HG03521 (cell line): ENCODE measurements at regions not wholly inside any gene's neighbourhood (a gene's known extent, or its start where the extent isn't known, plus 50 kb on each side); places are given as distances from the start of the nearest gene placed in this dataset.

Experiments used
- ATAC-seq: cut with Tn5 transposase; IDR thresholded peaks from one replicate; pipeline ENCODE4 v1.9.1; 2021; ENCODE audit warnings: mild to moderate bottlenecking, moderate library complexity; ENCODE audit not compliant: unreplicated experiment

DNA sequence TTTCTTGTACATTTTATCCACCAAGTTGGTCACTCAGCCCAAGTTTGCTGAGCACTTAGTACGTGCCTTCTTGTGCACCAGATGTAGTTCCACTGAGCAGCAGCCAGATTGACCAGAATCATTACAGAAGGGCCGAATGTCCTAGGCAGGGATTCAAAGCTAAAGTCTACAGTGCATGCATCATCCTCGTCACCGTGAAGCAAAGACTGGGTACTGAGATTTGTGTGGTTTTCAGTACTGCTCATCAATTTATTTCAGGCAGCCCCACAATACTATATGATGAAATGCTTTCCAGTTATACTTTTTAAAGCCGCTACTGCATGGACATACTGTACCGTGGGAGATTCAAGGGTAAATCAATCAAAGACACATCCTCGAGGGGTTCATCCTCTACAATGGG lies 227.0 kb downstream of the ARRDC4 start:
- no peak for ATAC-seq

GRCh38 chr15:98190914-98191313 lies 230.4 kb downstream of the ARRDC4 start:
- no peak for ATAC-seq

GRCh38 chr15:98195796-98196195 lies 235.3 kb downstream of the ARRDC4 start:
- ATAC-seq, result no peak

GRCh38 chr15:98196371-98196770 lies 235.9 kb downstream of the ARRDC4 start:
- no peak for ATAC-seq

- ATAC-seq, result no peak
Measured at GRCh38 chr15:98202256-98202655, 241.8 kb downstream of the ARRDC4 start.

- no peak for ATAC-seq
Measured at GRCh38 chr15:98203872-98204660, 243.6 kb downstream of the ARRDC4 start.

DNA sequence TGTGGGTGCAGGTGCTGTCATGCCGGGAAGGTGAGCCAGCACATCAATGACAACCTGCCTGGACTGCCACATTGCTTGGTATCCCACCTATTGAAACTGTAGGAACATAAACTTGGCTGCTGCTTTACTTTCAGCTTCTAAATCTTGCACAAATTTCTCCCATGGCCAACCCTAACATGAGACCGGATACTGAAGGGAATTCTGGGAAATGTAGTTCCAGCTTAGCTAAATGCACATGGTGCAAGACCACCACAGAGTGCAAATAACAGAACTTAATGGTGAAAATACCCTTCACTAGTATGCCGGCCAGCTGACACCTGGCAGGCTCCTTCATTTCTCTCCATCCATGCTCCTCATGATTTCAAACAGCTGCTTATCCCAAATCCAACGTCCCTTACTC lies 247.4 kb downstream of the ARRDC4 start:
- no peak for ATAC-seq

GRCh38 chr15:98213346-98213979 lies 253.0 kb downstream of the ARRDC4 start:
- no peak for ATAC-seq

DNA sequence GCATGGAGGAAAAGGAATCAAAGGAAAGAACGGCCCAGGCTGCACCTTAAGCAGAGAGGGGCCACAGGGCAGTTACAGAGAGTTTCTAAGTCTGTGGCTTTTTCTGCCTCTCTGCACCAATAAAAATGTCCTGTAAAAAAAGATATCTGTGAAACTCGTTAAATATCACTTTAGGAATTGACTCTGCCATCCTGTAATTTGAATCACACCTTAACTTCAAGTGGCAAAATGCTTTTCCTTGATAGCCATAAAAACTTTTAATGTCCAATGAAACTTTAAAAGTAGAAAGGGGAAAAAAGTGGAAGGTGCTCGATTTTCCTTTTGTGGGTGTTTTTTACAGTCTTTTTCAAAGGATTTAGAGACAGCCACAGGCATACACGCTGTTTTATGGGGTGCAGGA lies 255.7 kb downstream of the ARRDC4 start:
- ATAC-seq, result no peak

DNA sequence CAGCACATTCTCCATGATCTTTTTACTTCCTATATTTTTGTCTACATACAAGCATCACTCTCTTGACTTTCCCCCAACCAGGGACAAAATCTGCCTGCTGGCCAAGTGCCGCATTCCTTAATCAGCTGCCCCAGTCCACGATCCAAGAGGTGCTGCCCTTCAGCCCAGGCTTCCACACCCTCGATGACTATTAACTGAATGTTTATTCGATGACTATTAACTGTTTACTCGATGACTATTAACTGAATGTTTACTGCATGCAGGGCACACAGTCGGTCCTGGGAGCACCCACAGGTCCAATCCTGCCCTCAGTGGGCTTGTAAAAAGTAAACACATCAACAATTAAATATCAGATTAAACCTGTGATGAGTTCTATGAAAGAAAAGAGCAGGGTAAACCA lies 256.9 kb downstream of the ARRDC4 start:
- ATAC-seq, result no peak

- no peak for ATAC-seq
Measured at GRCh38 chr15:98221144-98221543, 260.6 kb downstream of the ARRDC4 start.

- ATAC-seq, result no peak
Measured at GRCh38 chr15:98221577-98221976, 261.1 kb downstream of the ARRDC4 start.

DNA sequence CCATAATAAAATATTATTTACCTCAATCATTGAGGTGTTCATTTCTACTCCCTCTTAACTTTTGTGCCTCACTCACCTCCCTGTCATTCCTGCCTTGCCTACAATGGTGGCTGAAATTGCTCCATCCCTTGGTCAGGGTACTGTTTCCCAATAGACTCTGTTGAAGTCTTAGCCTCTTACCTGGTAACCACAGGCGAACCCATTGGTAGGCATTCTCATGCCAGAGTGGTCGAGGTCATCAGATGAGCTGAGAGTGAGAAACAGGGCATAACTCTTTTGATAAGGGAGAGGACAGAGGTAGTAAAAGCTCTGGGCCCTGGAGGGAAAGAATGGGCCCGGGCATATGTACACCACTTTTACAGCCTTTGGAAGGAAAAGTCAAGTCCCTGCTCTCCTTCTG lies 265.6 kb downstream of the ARRDC4 start:
- ATAC-seq, result no peak

GRCh38 chr15:98226578-98226977 lies 266.1 kb downstream of the ARRDC4 start:
- no peak for ATAC-seq

DNA sequence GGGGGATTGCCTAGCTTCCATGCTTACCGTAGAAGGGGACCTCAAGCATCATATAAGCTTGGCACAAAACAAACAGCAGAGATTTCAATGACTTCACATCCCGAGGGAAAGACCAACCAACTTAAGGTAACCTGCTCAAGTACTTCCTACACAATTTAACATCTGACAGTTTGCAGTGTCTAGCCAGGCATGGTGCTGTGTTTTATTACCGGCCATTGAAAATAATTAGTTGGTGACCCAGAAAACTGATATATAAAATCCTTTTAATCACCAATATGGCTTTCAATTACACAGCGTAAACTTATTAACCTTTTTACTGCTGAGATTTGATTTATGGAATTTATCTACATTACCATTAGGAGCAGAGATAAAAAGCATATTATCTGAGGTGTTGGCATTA lies 268.3 kb downstream of the ARRDC4 start:
- ATAC-seq, result no peak

DNA sequence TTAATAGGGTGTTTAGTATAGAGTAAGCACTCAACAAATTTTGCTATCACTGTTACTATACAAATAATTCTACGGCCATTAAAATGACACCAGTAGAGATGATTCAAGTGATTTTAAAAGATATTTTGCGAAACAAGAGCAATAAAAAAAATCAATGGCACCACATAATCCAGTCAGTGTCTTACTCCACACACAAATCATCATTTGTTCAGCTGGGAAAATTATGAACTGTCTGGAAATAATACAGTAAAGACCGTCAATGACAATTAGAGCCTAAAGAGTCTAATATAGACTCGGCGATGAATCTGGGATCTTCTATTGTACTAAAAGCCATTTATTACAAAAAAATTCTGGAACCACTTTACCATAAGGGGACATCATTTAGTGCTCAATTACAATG lies 270.5 kb downstream of the ARRDC4 start:
- no peak for ATAC-seq

- ATAC-seq, result no peak
Measured at GRCh38 chr15:98231696-98232440, 271.4 kb downstream of the ARRDC4 start.

DNA sequence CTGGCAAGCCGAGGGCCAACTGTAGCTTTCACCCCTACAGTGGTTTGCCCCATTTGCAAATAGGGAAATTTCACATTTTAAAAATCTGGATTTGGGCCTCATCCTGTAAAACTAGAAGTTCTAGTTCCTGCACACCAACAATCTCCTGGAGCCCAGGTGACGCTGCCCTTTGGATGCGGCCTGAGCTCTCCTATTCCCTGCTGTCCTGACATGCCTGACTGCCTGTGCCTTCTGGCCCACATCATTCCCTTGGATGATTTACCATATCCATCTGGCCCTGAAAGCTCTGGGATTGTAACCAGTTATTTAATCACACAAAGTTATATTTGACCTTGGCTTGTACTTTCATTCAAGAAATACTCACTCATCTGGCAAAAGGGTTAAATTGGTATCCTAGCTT lies 272.3 kb downstream of the ARRDC4 start:
- no peak for ATAC-seq

DNA sequence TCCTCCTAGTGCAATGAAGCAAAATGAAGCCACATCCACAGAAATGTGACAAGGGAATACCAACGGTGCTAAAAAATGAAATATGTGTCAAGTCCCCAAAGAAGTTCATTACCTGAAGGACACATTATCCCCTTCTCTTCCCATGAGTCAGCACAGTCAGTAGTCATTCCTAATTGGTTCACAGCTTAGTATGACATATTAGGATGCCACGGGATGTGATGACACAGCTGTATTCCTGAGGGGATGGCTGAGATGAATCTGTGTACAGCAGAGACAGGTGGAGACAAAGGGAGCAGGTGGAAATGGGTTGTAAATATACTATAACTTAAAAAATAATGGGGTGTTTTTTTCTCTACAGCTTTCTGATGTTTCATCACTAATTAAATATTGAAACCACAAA lies 273.4 kb downstream of the ARRDC4 start:
- no peak for ATAC-seq

DNA sequence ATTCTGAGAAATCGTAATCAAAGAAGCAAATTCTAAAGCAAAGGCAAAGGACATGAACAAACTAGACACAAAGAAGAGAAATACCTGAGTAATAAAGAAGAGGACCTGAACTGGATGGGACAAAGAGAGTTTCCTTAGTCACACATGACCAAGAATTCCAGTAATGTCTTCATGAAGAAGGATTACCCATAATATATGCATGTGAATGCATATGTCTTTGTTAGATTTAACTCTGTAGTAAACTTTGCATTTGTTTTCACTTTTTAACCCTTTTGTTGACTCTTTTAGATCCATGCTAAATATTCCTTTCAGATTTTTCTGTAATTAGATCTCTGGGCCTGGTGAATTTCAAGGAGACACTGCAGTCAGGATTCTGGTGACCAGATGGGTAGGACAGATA lies 279.8 kb downstream of the ARRDC4 start:
- ATAC-seq, result no peak

- no peak for ATAC-seq
Measured at GRCh38 chr15:98241032-98241554, 280.6 kb downstream of the ARRDC4 start.

- no peak for ATAC-seq
Measured at GRCh38 chr15:98257290-98257689, 296.8 kb downstream of the ARRDC4 start.
